GM12878 (cell line): ENCODE measurements at regions not wholly inside any gene's neighbourhood (a gene's known extent, or its start where the extent isn't known, plus 50 kb on each side); places are given as distances from the start of the nearest gene placed in this dataset.

Source experiments
- ATAC-seq: fragments of 200-7000 bp; cut with Tn5 transposase; 3 replicates; pipeline ENCODE4 v1.9.1; 2020; ENCODE audit warnings: mild to moderate bottlenecking, moderate library complexity
- BruUV-seq: library from RNA; stranded (reverse); fragments of 400-500 nt; replicated peaks from 2 replicates; lab custom pipeline; 2021; lab: Mats Ljungman, UMichigan
- CTCF ChIA-PET: fragments of 300-600 bp; sonication (Branson Sonifier 250); formaldehyde crosslinking; extraction: SDS; loops from one replicate; lab custom pipeline; 2021; ENCODE audit warnings: inconsistent platforms; lab: Yijun Ruan, JAX
- POLR2A ChIA-PET: fragments of 350-600 bp; formaldehyde crosslinking; extraction: SDS; loops from one replicate; lab custom pipeline; 2021; ENCODE audit warnings: inconsistent platforms; lab: Charles Lee
- RAD21 ChIA-PET: fragments of 300-600 bp; sonication (Branson Sonifier 250); formaldehyde crosslinking; loops from one replicate; lab custom pipeline; 2023; ENCODE audit warnings: antibody characterized with exemption; ENCODE audit not compliant: unreplicated experiment; lab: Charles Lee
- SMC1A ChIA-PET: fragments of 300-600 bp; sonication (Branson Sonifier 250); formaldehyde crosslinking; loops from one replicate; lab custom pipeline; 2023; ENCODE audit not compliant: unreplicated experiment, uncharacterized antibody; lab: Charles Lee
- DNase-seq: peaks from one replicate; pipeline ENCODE4 v3.0.0-alpha.2; 2011; ENCODE audit warnings: low read depth, low spot score
- FAIRE-seq: peaks from 3 replicates; lab custom pipeline; 2011; peaks lifted over from hg19 to GRCh38; lab: Jason Lieb, UNC
- H2AFZ ChIP-seq: 2 replicates; pipeline ENCODE4 v1.6.0; 2011; ENCODE audit warnings: low read depth, low read length, control low read depth; ENCODE audit not compliant: control insufficient read depth
- H3K27ac ChIP-seq: 2 replicates; pipeline ENCODE4 v1.5.1; 2011; ENCODE audit warnings: control low read depth; ENCODE audit not compliant: control insufficient read depth, insufficient read depth
- H3K27me3 ChIP-seq, 2 experiments: replicated peaks in 1 of 2; 2 replicates each; pipeline versions ENCODE4 v1.6.0 to v1.6.1; 2011; ENCODE audit warnings: low read length in 1 of 2; ENCODE audit not compliant: control insufficient read depth in 2 of 2, insufficient read depth in 2 of 2
- H3K36me3 ChIP-seq, 2 experiments: 2 replicates each; pipeline ENCODE4 v1.5.1; 2011; ENCODE audit warnings: low read length in 1 of 2; ENCODE audit not compliant: control insufficient read depth in 2 of 2, insufficient read depth in 2 of 2
- H3K4me1 ChIP-seq: 2 replicates; pipeline ENCODE4 v1.6.1; 2011; ENCODE audit warnings: mild to moderate bottlenecking, low read length, moderate library complexity, mixed read lengths; ENCODE audit not compliant: control insufficient read depth, insufficient read depth
- H3K4me2 ChIP-seq: 2 replicates; pipeline ENCODE4 v1.6.0; 2011; ENCODE audit warnings: control low read depth; ENCODE audit not compliant: control insufficient read depth, insufficient read depth
- H3K4me3 ChIP-seq: fragments of 200-600 bp; sonication (generic); 2 replicates; pipeline ENCODE4 v1.5.1; 2016
- H3K79me2 ChIP-seq: 2 replicates; pipeline ENCODE4 v1.6.0; 2011; ENCODE audit warnings: low read length; ENCODE audit not compliant: control insufficient read depth, insufficient read depth
- H3K9ac ChIP-seq: 2 replicates; pipeline ENCODE4 v1.8.0; 2011; ENCODE audit warnings: low read length, control low read depth, mixed read lengths; ENCODE audit not compliant: control insufficient read depth, insufficient read depth
- H3K9me3 ChIP-seq: replicated peaks from 3 replicates; pipeline ENCODE4 v1.5.1; 2011; ENCODE audit warnings: mild to moderate bottlenecking, low read length; ENCODE audit not compliant: control insufficient read depth, insufficient read depth
- H4K20me1 ChIP-seq: 2 replicates; pipeline ENCODE4 v1.6.0; 2011; ENCODE audit not compliant: control insufficient read depth, insufficient read depth
- ATF2 ChIP-seq: IDR thresholded peaks from 2 replicates; pipeline ENCODE4 v1.6.1; 2012; ENCODE audit warnings: low read length, inconsistent platforms
- CHD1 ChIP-seq: IDR thresholded peaks from 2 replicates; pipeline ENCODE4 v1.6.1; 2012; ENCODE audit warnings: low read depth, low read length, improper control_type of control experiment
- CHD4 ChIP-seq: fragments of 200-600 bp; sonication (generic); IDR thresholded peaks from 2 replicates; pipeline ENCODE4 v1.6.1; 2016; ENCODE audit warnings: mild to moderate bottlenecking
- MTA2 ChIP-seq: fragments of 450-650 bp; IDR thresholded peaks from 2 replicates; pipeline ENCODE4 v1.6.1; 2016; ENCODE audit warnings: low read depth, mild to moderate bottlenecking, moderate library complexity
- MXI1 ChIP-seq: fragments of 150-350 bp; IDR thresholded peaks from 2 replicates; pipeline ENCODE4 v1.6.1; 2011; ENCODE audit warnings: low read depth, mild to moderate bottlenecking, inconsistent platforms, low read length, improper control_type of control experiment
- PBX3 ChIP-seq: IDR thresholded peaks from 2 replicates; pipeline ENCODE4 v1.6.1; 2011; ENCODE audit warnings: mild to moderate bottlenecking, low read depth, low read length, moderate library complexity; ENCODE audit not compliant: insufficient replicate concordance
- RB1 ChIP-seq: fragments of 450-650 bp; formaldehyde crosslinking; IDR thresholded peaks from 2 replicates; pipeline ENCODE4 v1.6.1; 2017; ENCODE audit warnings: mild to moderate bottlenecking, borderline replicate concordance
- RELB ChIP-seq: fragments of 450-650 bp; IDR thresholded peaks from 2 replicates; pipeline ENCODE4 v1.6.1; 2017; ENCODE audit warnings: low read depth, mild to moderate bottlenecking, moderate library complexity
- REST ChIP-seq: IDR thresholded peaks from 2 replicates; pipeline ENCODE4 v1.6.1; 2012; ENCODE audit warnings: mild to moderate bottlenecking, low read depth, low read length
- SREBF1 ChIP-seq: IDR thresholded peaks from 2 replicates; pipeline ENCODE4 v1.6.1; 2012; ENCODE audit warnings: mild to moderate bottlenecking, low read length
- ZNF24 ChIP-seq: fragments of 450-650 bp; IDR thresholded peaks from 2 replicates; pipeline ENCODE4 v1.6.1; 2017; ENCODE audit warnings: antibody characterized with exemption, mild to moderate bottlenecking
- ZNF274 ChIP-seq: IDR thresholded peaks from one replicate; pipeline ENCODE4 v1.8.0; 2011; ENCODE audit not compliant: insufficient read length, insufficient read depth
- ZSCAN29 ChIP-seq: fragments of 450-650 bp; IDR thresholded peaks from 2 replicates; pipeline ENCODE4 v1.6.1; 2017; ENCODE audit warnings: mild to moderate bottlenecking, moderate library complexity
- in situ Hi-C: fragments of 300-500 bp; cut with MboI; formaldehyde crosslinking; loops from 9 replicates; pipeline ENCODE4 v1.14.3; 2018; ENCODE audit warnings: mixed read lengths
- intact Hi-C: fragments of 100-400 bp; cut with micrococcal nuclease; formaldehyde crosslinking; loops from one replicate; pipeline ENCODE4 v1.14.2; 2022; ENCODE audit not compliant: unreplicated experiment

GRCh38 chr21:28712411-28712810, 280.3 kb downstream of the LTN1 start:
- H3K79me2 ChIP-seq, result no peaks in the 10 kb centered on the region
- no peak overlapping the region for H3K9ac ChIP-seq
- ChIA-PET CTCF (no interaction called here), POLR2A (no interaction called here), RAD21 (no interaction called here), SMC1A (no interaction called here)
- no peak overlapping the region for H3K4me2 ChIP-seq
- no peak overlapping the region for H3K27ac ChIP-seq
- H3K27me3 ChIP-seq, result no peaks in the 10 kb centered on the region
- H4K20me1 ChIP-seq, result no peaks in the 10 kb centered on the region
- DNase-seq, result no peak
- H3K36me3 ChIP-seq, result no peaks in the 10 kb centered on the region
- no TSS peak for BruUV-seq
- H3K4me3 ChIP-seq, result no peak overlapping the region
- in situ Hi-C loops, result no loop called here
- TF ChIP-seq MTA2 (no peak), RB1 (no peak), MXI1 (no peak), PBX3 (no peak), CHD4 (no peak), ATF2 (no peak), SREBF1 (no peak), ZNF24 (no peak), ZNF274 (no peak), REST (no peak), CHD1 (no peak), RELB (no peak), ZSCAN29 (no peak)
- TF ChIP-seq, all 136 proteins: peak for 0
- ATAC-seq (no peak), FAIRE-seq (no peak)
- no peaks in the 10 kb centered on the region for H3K9me3 ChIP-seq
- H3K4me1 ChIP-seq, result no peaks in the 10 kb centered on the region
- no peak overlapping the region for H2AFZ ChIP-seq
- intact Hi-C loops, result no loop called here
